Endothelial cell (in vitro differentiated cells): ENCODE measurements at regions not wholly inside any gene's neighbourhood (a gene's known extent, or its start where the extent isn't known, plus 50 kb on each side); places are given as distances from the start of the nearest gene placed in this dataset.

Experiments
- DNase-seq: peaks from one replicate; pipeline ENCODE4 v3.0.0; 2021; ENCODE audit warnings: low spot score
- H3K27ac Mint-ChIP-seq: one replicate; pipeline ENCODE4 v1.8.0; 2021; ENCODE audit warnings: mixed read lengths, inconsistent platforms; ENCODE audit not compliant: unreplicated experiment
- H3K27me3 Mint-ChIP-seq: one replicate; pipeline ENCODE4 v1.8.0; 2021; ENCODE audit warnings: mild to moderate bottlenecking, moderate library complexity, mixed read lengths, inconsistent platforms; ENCODE audit not compliant: unreplicated experiment
- H3K36me3 Mint-ChIP-seq: one replicate; pipeline ENCODE4 v1.8.0; 2021; ENCODE audit warnings: mild to moderate bottlenecking, low read depth, mixed read lengths, inconsistent platforms; ENCODE audit not compliant: unreplicated experiment
- H3K4me1 Mint-ChIP-seq: one replicate; pipeline ENCODE4 v1.8.0; 2021; ENCODE audit warnings: mild to moderate bottlenecking, mixed read lengths, inconsistent platforms; ENCODE audit not compliant: unreplicated experiment
- H3K4me3 Mint-ChIP-seq: one replicate; pipeline ENCODE4 v1.8.0; 2021; ENCODE audit warnings: mild to moderate bottlenecking, mixed read lengths, inconsistent platforms; ENCODE audit not compliant: unreplicated experiment
- H3K9me3 Mint-ChIP-seq: one replicate; pipeline ENCODE4 v1.8.0; 2021; ENCODE audit warnings: mixed read lengths, inconsistent platforms; ENCODE audit not compliant: unreplicated experiment
- CTCF ChIP-seq: fragments of 200-600 bp; sonication (generic); IDR thresholded peaks from one replicate; pipeline ENCODE4 v1.5.0; 2021; ENCODE audit warnings: antibody characterized with exemption; ENCODE audit not compliant: unreplicated experiment

GRCh38 chr5:77560677-77561263 lies 68.7 kb upstream of the WDR41 start:
- Mint-ChIP-seq H3K4me3 (no peak overlapping the region), H3K9me3 (no peaks in the 10 kb centered on the region), H3K27ac (no peak overlapping the region), H3K27me3 (no peaks in the 10 kb centered on the region), H3K4me1 (no peaks in the 10 kb centered on the region), H3K36me3 (no peaks in the 10 kb centered on the region)
- no peak for TF ChIP-seq CTCF
- DNase-seq = peak; percentile 23

- Mint-ChIP-seq H3K36me3 (no peaks in the 10 kb centered on the region), H3K27ac (no peak overlapping the region), H3K4me3 (no peak overlapping the region), H3K4me1 (no peaks in the 10 kb centered on the region), H3K27me3 (no peaks in the 10 kb centered on the region), H3K9me3 (no peaks in the 10 kb centered on the region)
- DNase-seq = no peak
- no peak for TF ChIP-seq CTCF
Measured at GRCh38 chr5:77558266-77558665, 66.2 kb upstream of the WDR41 start.

- H3K9me3 Mint-ChIP-seq = no peaks in the 10 kb centered on the region
- no peaks in the 10 kb centered on the region for H3K4me1 Mint-ChIP-seq
- H3K27me3 Mint-ChIP-seq = no peaks in the 10 kb centered on the region
- H3K36me3 Mint-ChIP-seq = no peaks in the 10 kb centered on the region
- DNase-seq = no peak
- no peak overlapping the region for H3K4me3 Mint-ChIP-seq
- no peak for TF ChIP-seq CTCF
- H3K27ac Mint-ChIP-seq = no peak overlapping the region
Measured at GRCh38 chr5:77550406-77550805, 58.3 kb upstream of the WDR41 start.

- no peak for TF ChIP-seq CTCF
- H3K36me3 Mint-ChIP-seq = no peaks in the 10 kb centered on the region
- no peak for DNase-seq
- H3K27ac Mint-ChIP-seq = no peak overlapping the region
- H3K9me3 Mint-ChIP-seq = no peaks in the 10 kb centered on the region
- no peaks in the 10 kb centered on the region for H3K27me3 Mint-ChIP-seq
- no peaks in the 10 kb centered on the region for H3K4me1 Mint-ChIP-seq
- H3K4me3 Mint-ChIP-seq = no peak overlapping the region
Measured at GRCh38 chr5:77545285-77545684, 53.2 kb upstream of the WDR41 start.
